ENCODE measurements at regions not wholly inside any gene's neighbourhood (a gene's known extent, or its start where the extent isn't known, plus 50 kb on each side); places are given as distances from the start of the nearest gene placed in this dataset.

DNA sequence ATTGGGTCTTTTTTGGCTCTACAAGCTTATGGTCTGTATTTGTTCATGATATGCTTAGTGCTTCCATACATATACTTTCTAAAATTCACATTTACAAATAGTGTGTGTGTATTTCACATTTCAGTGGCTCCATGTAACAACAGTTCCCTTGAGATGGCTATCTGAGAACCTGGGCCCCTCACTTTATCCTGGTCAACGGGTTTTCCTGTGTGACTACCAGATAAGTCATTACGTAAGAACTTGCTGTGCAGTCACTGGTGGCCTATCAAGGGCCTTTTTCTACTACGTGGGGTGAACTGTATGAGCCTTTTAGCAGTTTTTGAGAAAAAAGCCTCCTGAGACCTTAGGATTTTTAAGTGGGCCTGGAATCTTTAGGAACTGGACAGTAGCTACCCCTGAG is 454.1 kb downstream of the PCNX1 start:
- TF ChIP-seq, protein P1, sequence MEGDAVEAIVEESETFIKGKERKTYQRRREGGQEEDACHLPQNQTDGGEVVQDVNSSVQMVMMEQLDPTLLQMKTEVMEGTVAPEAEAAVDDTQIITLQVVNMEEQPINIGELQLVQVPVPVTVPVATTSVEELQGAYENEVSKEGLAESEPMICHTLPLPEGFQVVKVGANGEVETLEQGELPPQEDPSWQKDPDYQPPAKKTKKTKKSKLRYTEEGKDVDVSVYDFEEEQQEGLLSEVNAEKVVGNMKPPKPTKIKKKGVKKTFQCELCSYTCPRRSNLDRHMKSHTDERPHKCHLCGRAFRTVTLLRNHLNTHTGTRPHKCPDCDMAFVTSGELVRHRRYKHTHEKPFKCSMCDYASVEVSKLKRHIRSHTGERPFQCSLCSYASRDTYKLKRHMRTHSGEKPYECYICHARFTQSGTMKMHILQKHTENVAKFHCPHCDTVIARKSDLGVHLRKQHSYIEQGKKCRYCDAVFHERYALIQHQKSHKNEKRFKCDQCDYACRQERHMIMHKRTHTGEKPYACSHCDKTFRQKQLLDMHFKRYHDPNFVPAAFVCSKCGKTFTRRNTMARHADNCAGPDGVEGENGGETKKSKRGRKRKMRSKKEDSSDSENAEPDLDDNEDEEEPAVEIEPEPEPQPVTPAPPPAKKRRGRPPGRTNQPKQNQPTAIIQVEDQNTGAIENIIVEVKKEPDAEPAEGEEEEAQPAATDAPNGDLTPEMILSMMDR (conservative IDR thresholded peaks at IDR 0.05; ENCODE audit: low read depth, low read length): no peak
- no peak for TF ChIP-seq SMC3 (IDR thresholded peaks at IDR 0.05; ENCODE audit: low read depth, low read length)
- no peak for TF ChIP-seq POLR2A (IDR thresholded peaks at IDR 0.05; ENCODE audit: low read depth, low read length)
- TF ChIP-seq RCOR1 (IDR thresholded peaks at IDR 0.05; ENCODE audit: insufficient replicate concordance, low read length): no peak
- no peak for TF ChIP-seq MXI1 (IDR thresholded peaks at IDR 0.05; ENCODE audit: borderline replicate concordance, low read depth, low read length)
- no peak for TF ChIP-seq MAZ (IDR thresholded peaks at IDR 0.05; ENCODE audit: borderline replicate concordance, low read depth, low read length)
- no peak for TF ChIP-seq RAD21 (IDR thresholded peaks at IDR 0.05; ENCODE audit: low read length)
